ENCODE measurements at regions not wholly inside any gene's neighbourhood (a gene's known extent, or its start where the extent isn't known, plus 50 kb on each side); places are given as distances from the start of the nearest gene placed in this dataset.

- no peak overlapping the region for H3K4me3 Mint-ChIP-seq (ENCODE audit: unreplicated experiment)
- H3K4me1 Mint-ChIP-seq (ENCODE audit: unreplicated experiment), result no peaks in the 10 kb centered on the region
- TF ChIP-seq, protein P1, sequence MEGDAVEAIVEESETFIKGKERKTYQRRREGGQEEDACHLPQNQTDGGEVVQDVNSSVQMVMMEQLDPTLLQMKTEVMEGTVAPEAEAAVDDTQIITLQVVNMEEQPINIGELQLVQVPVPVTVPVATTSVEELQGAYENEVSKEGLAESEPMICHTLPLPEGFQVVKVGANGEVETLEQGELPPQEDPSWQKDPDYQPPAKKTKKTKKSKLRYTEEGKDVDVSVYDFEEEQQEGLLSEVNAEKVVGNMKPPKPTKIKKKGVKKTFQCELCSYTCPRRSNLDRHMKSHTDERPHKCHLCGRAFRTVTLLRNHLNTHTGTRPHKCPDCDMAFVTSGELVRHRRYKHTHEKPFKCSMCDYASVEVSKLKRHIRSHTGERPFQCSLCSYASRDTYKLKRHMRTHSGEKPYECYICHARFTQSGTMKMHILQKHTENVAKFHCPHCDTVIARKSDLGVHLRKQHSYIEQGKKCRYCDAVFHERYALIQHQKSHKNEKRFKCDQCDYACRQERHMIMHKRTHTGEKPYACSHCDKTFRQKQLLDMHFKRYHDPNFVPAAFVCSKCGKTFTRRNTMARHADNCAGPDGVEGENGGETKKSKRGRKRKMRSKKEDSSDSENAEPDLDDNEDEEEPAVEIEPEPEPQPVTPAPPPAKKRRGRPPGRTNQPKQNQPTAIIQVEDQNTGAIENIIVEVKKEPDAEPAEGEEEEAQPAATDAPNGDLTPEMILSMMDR (IDR thresholded peaks at IDR 0.05; ENCODE audit: unreplicated experiment), result no peak
These were observed 205.0 kb downstream of the BMP4 start for GRCh38 chr14:53751650-53752049.

GRCh38 chr14:53748691-53749090, 207.9 kb downstream of the BMP4 start:
- peaks cover 3% of the 10 kb centered on the region for H3K9me3 Mint-ChIP-seq (ENCODE audit: unreplicated experiment)
- H3K4me1 Mint-ChIP-seq (ENCODE audit: unreplicated experiment), result no peaks in the 10 kb centered on the region
- no peak overlapping the region for H3K4me3 Mint-ChIP-seq (ENCODE audit: unreplicated experiment)
- peaks cover 2% of the 10 kb centered on the region for H3K27me3 Mint-ChIP-seq (ENCODE audit: unreplicated experiment)
- no peaks in the 10 kb centered on the region for H3K36me3 Mint-ChIP-seq (ENCODE audit: low read depth, unreplicated experiment)
- no peak overlapping the region for H3K27ac Mint-ChIP-seq (ENCODE audit: unreplicated experiment)
- TF ChIP-seq, protein P1 (IDR thresholded peaks at IDR 0.05; ENCODE audit: unreplicated experiment), result no peak
- DNase-seq (ENCODE audit: low spot score), result no peak

More at GRCh38 chr14:53751650-53752049, 205.0 kb downstream of the BMP4 start:
- Mint-ChIP-seq H3K9me3 (ENCODE audit: unreplicated experiment) (peaks cover 3% of the 10 kb centered on the region), H3K27me3 (ENCODE audit: unreplicated experiment) (no peaks in the 10 kb centered on the region), H3K36me3 (ENCODE audit: low read depth, unreplicated experiment) (no peaks in the 10 kb centered on the region), H3K27ac (ENCODE audit: unreplicated experiment) (no peak overlapping the region)
- DNase-seq (ENCODE audit: low spot score), result no peak

DNA sequence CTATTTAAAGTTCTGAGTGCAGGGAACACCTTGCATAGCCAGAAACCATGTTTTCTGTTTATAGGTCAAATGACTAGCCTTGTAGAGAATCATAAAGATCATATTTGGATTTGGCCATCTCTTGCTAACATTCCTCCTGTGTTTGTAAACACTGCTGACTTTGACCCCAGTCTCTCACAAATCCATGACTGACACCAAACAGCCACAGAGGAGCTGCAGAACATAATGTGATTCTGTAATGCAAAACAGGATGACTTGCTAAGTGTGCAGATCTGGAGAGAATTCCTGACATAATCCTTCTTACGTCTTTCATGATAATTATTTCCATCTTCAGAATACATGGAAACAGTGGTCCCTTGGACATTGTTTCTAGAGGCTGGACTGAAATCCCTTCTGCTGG, 211.8 kb downstream of the BMP4 start:
- Mint-ChIP-seq H3K4me1 (ENCODE audit: unreplicated experiment) (peaks cover 4% of the 10 kb centered on the region), H3K27ac (ENCODE audit: unreplicated experiment) (no peak overlapping the region), H3K27me3 (ENCODE audit: unreplicated experiment) (peaks cover 3% of the 10 kb centered on the region), H3K4me3 (ENCODE audit: unreplicated experiment) (no peak overlapping the region), H3K9me3 (ENCODE audit: unreplicated experiment) (no peaks in the 10 kb centered on the region), H3K36me3 (ENCODE audit: low read depth, unreplicated experiment) (no peaks in the 10 kb centered on the region)
- DNase-seq (ENCODE audit: low spot score), result no peak
- TF ChIP-seq, protein P1 (IDR thresholded peaks at IDR 0.05; ENCODE audit: unreplicated experiment), result no peak

DNA sequence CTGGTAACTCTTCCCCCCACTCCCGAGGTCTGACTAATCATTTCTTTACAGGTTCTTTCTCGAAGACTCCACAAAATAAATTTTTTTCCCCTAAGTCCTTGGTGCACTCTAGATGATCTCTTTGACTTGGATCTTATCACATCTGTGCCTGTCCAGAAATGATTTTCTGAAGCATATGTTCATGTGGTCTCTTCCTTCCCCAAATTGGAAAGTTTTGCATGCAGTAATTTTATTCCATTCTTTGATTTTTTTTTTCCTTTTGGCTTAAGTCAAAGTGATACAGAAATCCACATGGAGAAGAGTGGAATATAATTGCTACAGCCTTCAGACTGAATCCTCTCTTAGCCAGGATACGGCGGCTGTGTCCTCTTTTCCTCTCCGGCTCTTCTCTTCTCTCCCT, 213.3 kb downstream of the BMP4 start:
- H3K27me3 Mint-ChIP-seq (ENCODE audit: unreplicated experiment), result peaks cover 3% of the 10 kb centered on the region

DNA sequence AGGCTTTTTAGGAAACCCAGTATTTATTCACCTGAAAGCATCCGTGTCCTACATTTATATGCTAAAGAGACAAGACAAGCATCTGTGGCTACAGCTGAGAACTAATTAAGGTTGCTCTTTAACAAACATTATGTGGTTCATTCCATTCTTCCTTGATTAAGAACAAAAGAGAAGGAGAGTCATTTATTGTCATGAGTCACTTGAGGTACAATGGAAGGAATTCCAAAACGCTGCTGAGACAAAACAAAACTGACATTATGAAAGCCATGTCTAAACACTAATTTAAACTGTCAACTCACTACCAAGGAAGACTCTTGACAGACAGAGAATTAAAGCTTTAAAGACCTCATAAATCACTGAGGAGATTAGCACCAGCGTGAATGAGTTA, 214.4 kb downstream of the BMP4 start:
- H3K36me3 Mint-ChIP-seq (ENCODE audit: low read depth, unreplicated experiment), result no peaks in the 10 kb centered on the region
- H3K4me3 Mint-ChIP-seq (ENCODE audit: unreplicated experiment), result no peak overlapping the region
- no peak overlapping the region for H3K27ac Mint-ChIP-seq (ENCODE audit: unreplicated experiment)
- no peaks in the 10 kb centered on the region for H3K9me3 Mint-ChIP-seq (ENCODE audit: unreplicated experiment)
- H3K4me1 Mint-ChIP-seq (ENCODE audit: unreplicated experiment), result peaks cover 4% of the 10 kb centered on the region
- TF ChIP-seq, protein P1 (IDR thresholded peaks at IDR 0.05; ENCODE audit: unreplicated experiment), result no peak
- no peak for DNase-seq (ENCODE audit: low spot score)
- peaks cover 3% of the 10 kb centered on the region for H3K27me3 Mint-ChIP-seq (ENCODE audit: unreplicated experiment)

More for the DNA sequence above, 213.3 kb downstream of the BMP4 start:
- Mint-ChIP-seq H3K27ac (ENCODE audit: unreplicated experiment) (no peak overlapping the region), H3K4me1 (ENCODE audit: unreplicated experiment) (peaks cover 4% of the 10 kb centered on the region), H3K36me3 (ENCODE audit: low read depth, unreplicated experiment) (no peaks in the 10 kb centered on the region), H3K9me3 (ENCODE audit: unreplicated experiment) (no peaks in the 10 kb centered on the region), H3K4me3 (ENCODE audit: unreplicated experiment) (no peak overlapping the region)
- no peak for DNase-seq (ENCODE audit: low spot score)
- TF ChIP-seq, protein P1 (IDR thresholded peaks at IDR 0.05; ENCODE audit: unreplicated experiment), result no peak

Data from endothelial cell (in vitro differentiated cells).